Spleen (tissue), 7 donors: ENCODE measurements at regions not wholly inside any gene's neighbourhood (a gene's known extent, or its start where the extent isn't known, plus 50 kb on each side); places are given as distances from the start of the nearest gene placed in this dataset.

Experiments
- POLR2A ChIP-seq, 3 donors: fragments of 450-650 bp; IDR thresholded peaks; one replicate each; pipeline ENCODE4 v1.5.1; 2017; ENCODE audit warnings: antibody characterized with exemption in 3 of 3, mild to moderate bottlenecking in 1 of 3
- POLR2AphosphoS5 ChIP-seq, 3 donors: sonication (generic); formaldehyde crosslinking; IDR thresholded peaks; one replicate each; pipeline ENCODE4 v1.5.1; 2017; ENCODE audit warnings: antibody characterized with exemption in 3 of 3
- TF ChIP-seq, protein P1 (sequence below), 11 experiments: fragments of 200-600 bp in 7 of 11; fragments of 450-650 bp in 4 of 11; sonication (generic) in 4 of 11; IDR thresholded peaks in 8 of 11; conservative IDR thresholded peaks in 3 of 11; 1 replicate in 7 of 11; 2 replicates in 4 of 11; pipeline versions ENCODE4 v1.4.0 to v1.8.0; 2016 to 2021; ENCODE audit warnings: antibody characterized with exemption in 11 of 11, inconsistent platforms in 4 of 11, mild to moderate bottlenecking in 1 of 11
- donor health status: DM: no; HTN: no; CAD: no; lungs with moderate emphysema.
- donor health status: DM: no; HTN: no; CAD: no.
- donor health status: DM: no; HTN: no; CAD: no.

DNA sequence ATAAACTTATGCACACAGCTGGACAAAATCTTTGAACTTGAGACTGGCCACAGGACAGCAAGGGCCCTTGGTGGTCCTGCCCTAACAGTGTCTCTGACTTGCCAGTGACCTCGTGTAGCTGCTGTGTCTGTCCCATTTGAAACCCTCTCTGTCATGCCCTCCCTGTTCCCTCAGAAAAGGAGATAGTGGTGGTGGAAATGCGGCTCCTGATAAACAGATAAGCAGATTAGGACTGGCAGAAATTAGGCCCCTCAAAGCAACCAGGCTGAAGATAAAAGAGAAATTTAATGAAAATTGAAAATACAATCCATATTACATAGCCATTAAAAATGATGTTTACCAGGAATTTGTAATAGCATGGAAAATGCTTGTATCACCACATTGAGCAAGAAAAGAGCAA lies 136.6 kb upstream of the ATP6AP2 start:
- TF ChIP-seq, protein P1, sequence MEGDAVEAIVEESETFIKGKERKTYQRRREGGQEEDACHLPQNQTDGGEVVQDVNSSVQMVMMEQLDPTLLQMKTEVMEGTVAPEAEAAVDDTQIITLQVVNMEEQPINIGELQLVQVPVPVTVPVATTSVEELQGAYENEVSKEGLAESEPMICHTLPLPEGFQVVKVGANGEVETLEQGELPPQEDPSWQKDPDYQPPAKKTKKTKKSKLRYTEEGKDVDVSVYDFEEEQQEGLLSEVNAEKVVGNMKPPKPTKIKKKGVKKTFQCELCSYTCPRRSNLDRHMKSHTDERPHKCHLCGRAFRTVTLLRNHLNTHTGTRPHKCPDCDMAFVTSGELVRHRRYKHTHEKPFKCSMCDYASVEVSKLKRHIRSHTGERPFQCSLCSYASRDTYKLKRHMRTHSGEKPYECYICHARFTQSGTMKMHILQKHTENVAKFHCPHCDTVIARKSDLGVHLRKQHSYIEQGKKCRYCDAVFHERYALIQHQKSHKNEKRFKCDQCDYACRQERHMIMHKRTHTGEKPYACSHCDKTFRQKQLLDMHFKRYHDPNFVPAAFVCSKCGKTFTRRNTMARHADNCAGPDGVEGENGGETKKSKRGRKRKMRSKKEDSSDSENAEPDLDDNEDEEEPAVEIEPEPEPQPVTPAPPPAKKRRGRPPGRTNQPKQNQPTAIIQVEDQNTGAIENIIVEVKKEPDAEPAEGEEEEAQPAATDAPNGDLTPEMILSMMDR (IDR thresholded peaks at IDR 0.05 in 8 of 11, conservative IDR thresholded peaks at IDR 0.05 in 3 of 11), result no peak
- no peak for TF ChIP-seq POLR2A (IDR thresholded peaks at IDR 0.05)
- TF ChIP-seq POLR2AphosphoS5 (IDR thresholded peaks at IDR 0.05), result no peak
